COLO668 (cell line): ENCODE measurements at regions not wholly inside any gene's neighbourhood (a gene's known extent, or its start where the extent isn't known, plus 50 kb on each side); places are given as distances from the start of the nearest gene placed in this dataset.

Experiments used
- DNase-seq: peaks from one replicate; lab custom pipeline; 2025; ENCODE audit not compliant: unreplicated experiment; lab: John Stamatoyannopoulos, UW

GRCh38 chr1:209509039-209509438 lies 74.5 kb upstream of the CAMK1G start:
- no peak for DNase-seq

- DNase-seq: no peak
Observed at GRCh38 chr1:209510063-209510462, 73.5 kb upstream of the CAMK1G start.

- DNase-seq: no peak
Observed at GRCh38 chr1:209511169-209511568, 72.3 kb upstream of the CAMK1G start.

- DNase-seq: no peak
Observed at GRCh38 chr1:209512821-209513220, 70.7 kb upstream of the CAMK1G start.

GRCh38 chr1:209513226-209513625 lies 70.3 kb upstream of the CAMK1G start:
- peak; percentile 26 for DNase-seq

GRCh38 chr1:209516771-209517680 lies 66.5 kb upstream of the CAMK1G start:
- DNase-seq: no peak

- no peak for DNase-seq
Observed at GRCh38 chr1:209517681-209518050, 65.8 kb upstream of the CAMK1G start.

- DNase-seq: no peak
Observed at GRCh38 chr1:209519786-209520185, 63.7 kb upstream of the CAMK1G start.

- DNase-seq: no peak
Observed at GRCh38 chr1:209522826-209523225, 60.7 kb upstream of the CAMK1G start.

GRCh38 chr1:209526137-209526536 lies 57.4 kb upstream of the CAMK1G start:
- DNase-seq: no peak

- no peak for DNase-seq
Observed at GRCh38 chr1:209527372-209527771, 56.1 kb upstream of the CAMK1G start.

- DNase-seq: peak; percentile 88
Observed at GRCh38 chr1:209527993-209528717, 55.4 kb upstream of the CAMK1G start.

- no peak for DNase-seq
Observed at GRCh38 chr1:209529233-209529632, 54.3 kb upstream of the CAMK1G start.

- DNase-seq: no peak
Observed at GRCh38 chr1:209531006-209531405, 52.5 kb upstream of the CAMK1G start.

- DNase-seq: no peak
Observed at GRCh38 chr1:209531549-209531948, 52.0 kb upstream of the CAMK1G start.
